ENCODE measurements at regions not wholly inside any gene's neighbourhood (a gene's known extent, or its start where the extent isn't known, plus 50 kb on each side); places are given as distances from the start of the nearest gene placed in this dataset.

- TF ChIP-seq E2F8 (IDR thresholded peaks at IDR 0.05; ENCODE audit: low read depth, partially characterized antibody) (no peak), SP2 (IDR thresholded peaks at IDR 0.05; ENCODE audit: extremely low read depth, low read depth, low read length, poor library complexity, severe bottlenecking) (no peak)
Observed at GRCh38 chr9:18335825-18336224, 138.1 kb upstream of the ADAMTSL1 start (continued).

GRCh38 chr9:18338042-18338441, 135.9 kb upstream of the ADAMTSL1 start:
- no peaks in the 10 kb centered on the region for H3K79me2 ChIP-seq (ENCODE audit: control insufficient read depth, insufficient read depth, low read length)
- no peaks in the 10 kb centered on the region for H3K9me1 ChIP-seq (ENCODE audit: control insufficient read depth, insufficient read depth, low read length)
- no peak overlapping the region for H3K9ac ChIP-seq (ENCODE audit: insufficient read depth in 1 of 2, low read depth in 2 of 2, low read length in 2 of 2)
- FAIRE-seq (no peak), DNase-seq (ENCODE audit: extremely low read depth in 1 of 4, low spot score in 3 of 4) (no peak), ATAC-seq (no peak)
- H3K27me3 ChIP-seq (ENCODE audit: control insufficient read depth in 2 of 2, insufficient read depth in 2 of 2, low read length in 2 of 2), result no peaks in the 10 kb centered on the region
- ChIA-PET POLR2A (no interaction called here), CTCF (ENCODE audit: low intra/inter-chr PET ratio) (no interaction called here)
- no peak overlapping the region for H3K4me2 ChIP-seq (ENCODE audit: insufficient read depth, low read length)
- WGBS (ENCODE audit: insufficient coverage, low coverage, missing lambda C conversion rate), result 5% methylated on average over 4 of the region's 4 CpGs
- H3K36me3 ChIP-seq (ENCODE audit: control insufficient read depth, insufficient read depth, low read length), result no peaks in the 10 kb centered on the region
- no TSS peak for BruUV-seq (replicated peaks)
- H3K9me3 ChIP-seq (replicated peaks; ENCODE audit: control insufficient read depth, insufficient read depth, low read depth, low read length), result no peaks in the 10 kb centered on the region
- H4K20me1 ChIP-seq (replicated peaks; ENCODE audit: control insufficient read depth, insufficient read depth, low read length), result no peaks in the 10 kb centered on the region
- no peaks in the 10 kb centered on the region for H3K4me1 ChIP-seq (replicated peaks in 1 of 2; ENCODE audit: control insufficient read depth in 2 of 2, insufficient read depth in 2 of 2, low read length in 2 of 2)
- no peak overlapping the region for H3K27ac ChIP-seq (ENCODE audit: extremely low read depth, low read depth, low read length)
- no peak overlapping the region for H2AFZ ChIP-seq (ENCODE audit: low read depth, low read length)
- no peak for TF ChIP-seq RBM14 (IDR thresholded peaks at IDR 0.05; ENCODE audit: borderline replicate concordance, insufficient read depth, low read depth, low read length)
- TF ChIP-seq ATF4 (CRISPR knock-in tag; IDR thresholded peaks at IDR 0.05), result no peak
- no peak for TF ChIP-seq KAT8 (IDR thresholded peaks at IDR 0.05; ENCODE audit: low read depth)
- no peak for TF ChIP-seq ATF2 (CRISPR knock-in tag; IDR thresholded peaks at IDR 0.05)
- no peak for TF ChIP-seq THAP12 (CRISPR knock-in tag; IDR thresholded peaks at IDR 0.05)
- no peak for TF ChIP-seq ZBTB9 (CRISPR knock-in tag; IDR thresholded peaks at IDR 0.05)
- no peak for TF ChIP-seq CBFB (CRISPR knock-in tag; IDR thresholded peaks at IDR 0.05)
- TF ChIP-seq TCFL5 (CRISPR knock-in tag; conservative IDR thresholded peaks at IDR 0.05), result no peak
- TF ChIP-seq EZH2 (IDR thresholded peaks at IDR 0.05; ENCODE audit: borderline replicate concordance, low read depth, low read length), result no peak
- no peak overlapping the region for H3K4me3 ChIP-seq
- in situ Hi-C loops (cut with MboI) (no loop called here), intact Hi-C loops (cut with micrococcal nuclease) (no loop called here)

All from K562 (cell line).